ENCODE measurements at regions not wholly inside any gene's neighbourhood (a gene's known extent, or its start where the extent isn't known, plus 50 kb on each side); places are given as distances from the start of the nearest gene placed in this dataset.

GRCh38 chr5:8048920-8049319 lies 180.0 kb downstream of the MTRR start:
- TF ChIP-seq CTCF (IDR thresholded peaks at IDR 0.05; ENCODE audit: poor library complexity), result no peak
- no peak for TF ChIP-seq EZH2 (IDR thresholded peaks at IDR 0.05; ENCODE audit: borderline replicate concordance)
- TF ChIP-seq EZH2phosphoT487 (IDR thresholded peaks at IDR 0.05; ENCODE audit: low read depth, severe bottlenecking, unreplicated experiment), result no peak
